DND-41 (cell line): ENCODE measurements at regions not wholly inside any gene's neighbourhood (a gene's known extent, or its start where the extent isn't known, plus 50 kb on each side); places are given as distances from the start of the nearest gene placed in this dataset.

ENCODE experiments used
- CTCF ChIP-seq: IDR thresholded peaks from 2 replicates; pipeline ENCODE4 v1.5.1; 2012; ENCODE audit warnings: borderline replicate concordance, low read length, moderate library complexity, mild to moderate bottlenecking; ENCODE audit not compliant: poor library complexity, severe bottlenecking; ENCODE audit errors: extremely low read depth
- EZH2 ChIP-seq: IDR thresholded peaks from 3 replicates; pipeline ENCODE4 v1.6.1; 2012; ENCODE audit warnings: borderline replicate concordance, low read depth, mild to moderate bottlenecking, moderate library complexity, low read length, inconsistent platforms; ENCODE audit not compliant: severe bottlenecking

GRCh38 chr2:212914392-212914791 lies 237.0 kb downstream of the IKZF2 start:
- TF ChIP-seq CTCF (no peak), EZH2 (no peak)
